ENCODE measurements at regions not wholly inside any gene's neighbourhood (a gene's known extent, or its start where the extent isn't known, plus 50 kb on each side); places are given as distances from the start of the nearest gene placed in this dataset.

DNA sequence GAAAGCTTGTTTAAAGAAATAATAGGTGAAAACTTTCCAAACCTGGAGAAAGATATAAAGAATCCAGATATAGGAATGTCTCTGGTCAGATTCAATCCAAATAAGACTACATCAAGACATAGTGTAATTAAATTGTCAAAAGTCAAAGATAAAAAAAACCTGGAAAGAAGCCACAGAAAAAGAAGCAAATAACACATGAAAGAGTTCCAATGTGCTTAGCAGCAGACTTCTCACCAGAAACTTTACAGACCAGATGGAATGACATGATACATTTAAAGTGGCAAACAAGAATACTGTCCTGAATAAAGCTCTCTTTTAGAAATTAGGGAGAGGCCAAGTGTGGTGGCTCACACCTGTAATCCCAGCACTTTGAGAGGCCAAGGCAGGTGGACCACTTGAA is 1039.9 kb downstream of the KCNT2 start:
- DNase-seq (ENCODE audit: low read depth in 3 of 3) = no peak

DNA sequence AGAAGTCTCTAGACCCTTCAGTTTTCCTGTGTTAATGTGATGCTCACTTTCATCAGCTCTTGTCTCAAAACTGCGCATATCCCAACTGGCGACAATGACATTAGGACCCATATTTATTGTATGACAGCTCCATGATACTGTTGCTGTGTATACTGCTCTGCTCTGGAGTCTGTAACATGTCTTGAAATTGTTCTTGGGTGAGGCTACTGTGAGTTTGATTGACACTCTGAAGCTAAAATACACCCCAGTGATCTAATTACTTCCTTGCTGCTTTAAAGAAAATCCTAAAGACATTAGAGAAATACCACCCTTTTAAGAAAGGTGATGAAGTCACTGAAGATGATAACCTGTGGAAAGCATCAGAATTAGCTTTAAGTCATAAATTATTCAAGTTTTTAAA is 1046.2 kb downstream of the KCNT2 start:
- DNase-seq (ENCODE audit: low read depth in 3 of 3) = no peak

DNA sequence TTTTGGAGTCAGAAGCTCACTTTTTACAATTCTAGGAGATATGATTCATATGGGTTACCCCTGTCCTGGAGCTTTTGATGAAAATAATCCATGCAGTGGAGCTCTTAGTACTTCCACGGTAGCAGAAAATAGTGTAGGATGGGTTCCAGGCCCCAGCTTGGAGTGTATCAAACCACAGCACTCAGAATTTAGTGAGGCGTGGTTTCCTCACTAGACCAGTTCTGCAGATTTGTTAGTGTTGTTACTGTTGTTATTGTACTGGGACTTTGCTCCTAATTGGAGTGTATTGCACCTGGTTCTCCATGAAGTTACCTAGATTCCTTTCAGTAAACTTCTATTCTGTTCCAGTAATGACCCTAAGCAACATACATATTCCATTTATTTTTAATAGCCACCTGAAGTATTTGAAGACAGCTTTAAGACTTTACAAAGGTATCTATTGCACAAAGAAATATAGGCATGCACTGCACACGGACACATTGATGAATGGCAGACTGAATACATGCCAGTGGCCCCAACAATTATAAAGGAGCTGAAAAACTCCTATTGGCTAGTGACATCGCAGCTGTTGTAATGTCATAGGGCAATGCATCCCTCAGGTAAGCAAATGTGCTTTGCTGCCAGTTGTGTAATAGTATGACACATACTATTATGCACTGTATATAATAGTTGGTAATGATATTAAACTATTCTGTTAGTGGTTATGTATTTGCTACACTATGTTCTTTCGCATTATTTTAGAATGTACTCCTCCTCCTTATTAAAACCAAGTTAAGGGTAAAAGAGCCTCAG is 1058.0 kb downstream of the KCNT2 start:
- no peak for DNase-seq (ENCODE audit: low read depth in 3 of 3)

DNA sequence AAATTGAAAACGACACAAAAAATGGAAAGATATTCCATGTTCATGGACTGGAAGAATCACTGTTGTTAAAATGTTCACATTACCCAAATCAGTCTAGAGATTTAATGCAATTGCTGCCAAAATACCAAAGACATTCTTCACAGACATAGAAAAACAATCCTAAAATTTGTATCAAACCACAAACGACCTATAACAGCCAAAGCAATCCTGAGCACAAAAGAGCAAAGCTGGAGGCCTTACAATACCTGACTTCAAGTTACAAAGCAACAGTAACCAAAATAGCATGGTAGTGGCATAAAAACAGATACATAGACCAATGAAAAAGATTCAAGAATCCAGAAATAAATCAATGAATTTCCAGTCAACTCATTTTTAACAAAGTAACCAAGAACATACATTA is 1077.3 kb downstream of the KCNT2 start:
- DNase-seq (ENCODE audit: low read depth in 3 of 3) = no peak

DNA sequence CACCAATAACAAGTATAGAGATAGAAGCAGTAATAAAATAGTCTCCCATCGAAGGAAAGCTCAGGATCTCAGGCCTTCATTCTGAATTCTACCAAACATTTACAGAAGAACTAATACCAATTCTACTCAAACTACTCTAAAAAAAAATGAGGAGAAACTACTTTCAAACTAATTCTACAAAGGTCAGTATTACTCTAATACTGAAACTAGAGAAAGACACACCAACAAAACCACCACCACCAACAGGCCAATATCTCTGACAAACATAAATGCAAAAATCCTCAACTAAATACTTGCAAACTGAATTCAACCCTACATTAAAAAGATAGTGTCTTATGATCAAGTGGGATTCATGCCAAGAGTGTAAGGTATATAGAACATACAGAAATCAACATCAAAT is 1078.4 kb downstream of the KCNT2 start:
- no peak for DNase-seq (ENCODE audit: low read depth in 3 of 3)

DNA sequence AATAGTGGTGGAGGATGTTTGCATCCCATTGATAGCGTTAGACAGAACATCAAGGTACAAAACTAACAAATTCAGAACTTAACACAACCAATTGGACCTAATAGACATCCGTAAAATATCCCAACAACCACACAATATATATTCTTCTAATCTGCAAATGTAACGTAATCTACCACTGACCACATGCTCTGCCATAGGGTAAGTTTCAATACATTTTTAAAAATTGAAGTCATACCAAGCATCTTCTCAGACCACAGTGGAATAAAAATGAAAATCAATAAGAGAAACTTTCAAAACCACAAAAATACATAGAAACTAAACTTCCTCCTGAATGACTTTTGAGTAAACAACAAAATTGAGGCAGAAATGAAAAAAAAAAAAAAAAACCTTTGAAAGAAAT is 1087.5 kb downstream of the KCNT2 start:
- no peak for DNase-seq (ENCODE audit: low read depth in 3 of 3)

DNA sequence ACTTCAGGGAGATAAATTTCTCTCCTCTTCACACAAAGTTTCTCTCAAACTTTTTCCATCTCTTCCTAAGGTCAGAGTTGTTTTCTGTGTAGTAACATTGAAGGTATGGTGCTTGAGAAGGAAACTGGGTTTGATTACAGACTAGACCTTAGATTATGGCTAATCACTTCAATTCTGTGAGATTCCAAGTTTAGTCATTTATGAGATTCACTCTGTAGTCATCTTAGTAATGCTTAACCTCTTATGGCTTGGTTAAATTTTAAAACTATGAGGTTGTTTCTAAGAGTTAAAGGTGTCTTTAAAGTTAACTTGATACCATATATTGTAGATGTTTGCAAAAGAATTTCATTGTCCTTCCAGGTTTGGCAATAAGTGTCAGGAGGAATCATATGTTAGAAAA is 1092.2 kb downstream of the KCNT2 start:
- DNase-seq (ENCODE audit: low read depth in 3 of 3) = no peak

DNA sequence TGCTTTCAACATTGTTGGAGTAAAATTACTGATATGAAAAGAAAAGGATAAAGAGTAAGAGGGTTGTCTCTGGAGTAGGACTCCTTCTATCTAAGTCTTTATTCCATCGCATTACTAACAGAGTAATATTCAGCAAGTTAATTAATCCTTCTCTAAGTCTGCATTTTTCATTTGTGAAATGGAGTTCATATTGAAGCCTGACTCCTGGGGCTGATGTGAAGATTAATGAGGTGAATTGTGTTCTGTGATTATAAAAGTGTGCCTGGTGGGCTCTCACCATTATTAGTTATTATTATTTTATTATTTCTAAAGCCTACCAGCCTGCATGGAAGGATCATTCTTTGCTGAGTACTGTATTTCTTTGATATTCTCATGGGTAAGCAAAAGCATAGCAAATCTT is 1096.7 kb downstream of the KCNT2 start:
- DNase-seq (ENCODE audit: low read depth in 3 of 3) = no peak

DNA sequence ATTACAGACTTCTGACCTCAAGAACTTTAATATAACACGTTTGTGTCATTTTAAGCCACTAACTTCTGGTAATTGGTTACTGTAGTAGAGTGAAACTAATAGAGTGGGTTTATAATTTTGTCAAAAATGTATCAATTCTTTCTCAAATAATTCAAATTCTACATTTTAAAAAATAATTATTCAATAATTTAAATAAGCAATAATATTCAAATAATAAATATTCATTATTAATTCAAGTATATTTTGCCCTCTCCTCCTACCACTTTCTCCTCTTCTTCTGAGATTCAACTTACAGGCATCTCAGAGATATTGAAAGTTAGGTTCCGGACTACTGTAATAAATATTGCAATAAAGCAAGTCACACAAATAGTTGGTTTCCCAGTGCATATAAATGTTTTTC is 1107.1 kb downstream of the KCNT2 start:
- no peak for DNase-seq (ENCODE audit: low read depth in 3 of 3)

DNA sequence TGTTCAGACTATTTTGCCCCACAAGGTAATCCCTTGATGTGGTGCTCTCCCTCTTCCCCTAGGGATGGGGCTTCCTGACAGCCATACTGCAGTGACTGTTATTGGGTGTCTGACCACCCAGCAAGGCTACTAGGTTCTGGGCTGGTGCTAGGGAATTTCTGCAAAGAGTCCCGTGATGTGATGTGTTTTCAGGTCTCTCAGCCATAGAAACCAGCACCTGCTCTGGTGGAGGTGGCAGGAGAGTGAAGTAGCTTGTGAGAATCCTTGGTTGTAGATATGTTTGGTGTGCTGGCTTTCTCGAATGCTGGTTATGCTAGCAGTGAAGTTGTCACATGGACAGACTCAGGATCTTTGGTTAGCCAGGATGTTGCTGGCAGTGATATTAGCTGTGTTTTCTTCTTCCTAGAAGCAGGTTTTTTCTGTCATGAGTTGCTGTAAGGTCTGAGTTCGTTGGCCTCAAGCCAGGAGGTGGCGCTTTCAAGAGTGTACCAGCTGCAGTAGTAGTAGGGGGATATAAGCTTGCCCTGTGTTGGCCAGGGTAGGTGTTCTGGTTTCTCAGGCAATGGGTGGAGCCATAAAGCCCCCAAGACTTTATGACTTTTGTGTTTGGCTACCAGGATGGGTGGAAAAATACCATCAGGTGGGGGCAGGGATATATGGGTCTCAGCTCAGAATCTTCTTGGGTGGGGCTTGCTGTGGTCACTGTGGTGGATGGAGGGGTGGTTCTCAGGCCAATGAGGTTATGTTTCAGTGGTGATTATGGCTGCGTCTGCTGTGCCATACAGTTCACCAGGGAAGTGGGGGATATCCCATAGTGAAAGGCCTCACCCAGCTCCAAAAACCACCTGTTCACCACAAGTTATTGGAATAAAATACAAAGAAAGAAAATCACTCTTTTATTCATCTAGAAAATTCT is 1112.3 kb downstream of the KCNT2 start:
- no peak for DNase-seq (ENCODE audit: low read depth in 3 of 3)

DNA sequence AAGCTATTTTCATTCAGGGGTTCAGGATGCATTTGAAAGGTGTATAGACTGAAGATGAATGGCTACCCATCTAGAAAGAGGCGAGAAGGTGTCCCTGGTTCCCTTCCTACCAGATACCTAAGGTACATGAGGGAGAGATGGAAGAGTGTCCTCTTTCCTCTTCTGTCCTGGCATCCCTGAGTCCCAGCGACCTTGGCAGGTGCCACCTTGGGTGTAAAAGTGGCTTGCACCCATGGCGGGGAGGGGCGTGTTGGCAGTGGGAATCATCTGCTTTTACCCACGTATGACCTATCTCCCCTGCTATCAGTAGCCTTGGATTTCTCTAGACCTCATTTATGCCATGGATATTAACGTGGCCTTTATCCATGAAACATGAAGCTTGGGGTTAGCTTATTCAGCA is 1126.1 kb downstream of the KCNT2 start:
- no peak for DNase-seq (ENCODE audit: low read depth in 3 of 3)

DNA sequence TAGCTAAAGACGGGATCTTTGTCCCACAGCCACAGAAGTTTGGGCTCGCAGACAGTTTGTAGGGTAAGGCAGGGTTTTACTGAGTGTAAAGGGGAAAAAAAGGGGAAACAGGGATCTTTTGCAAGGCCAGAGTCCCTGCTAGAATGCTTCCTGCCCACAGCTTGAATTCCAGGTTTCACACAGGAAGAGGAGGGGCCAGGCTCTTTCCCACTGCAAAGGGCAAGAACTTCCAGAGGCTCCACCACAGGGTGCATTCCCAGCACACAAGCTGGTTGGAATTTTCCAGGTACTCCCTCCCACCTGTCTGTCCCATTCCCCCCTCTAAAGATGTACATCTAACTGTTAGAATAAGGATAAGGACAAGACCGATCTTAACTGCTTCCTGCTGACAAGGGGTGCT is 1126.9 kb downstream of the KCNT2 start:
- DNase-seq (ENCODE audit: low read depth in 3 of 3) = no peak

DNA sequence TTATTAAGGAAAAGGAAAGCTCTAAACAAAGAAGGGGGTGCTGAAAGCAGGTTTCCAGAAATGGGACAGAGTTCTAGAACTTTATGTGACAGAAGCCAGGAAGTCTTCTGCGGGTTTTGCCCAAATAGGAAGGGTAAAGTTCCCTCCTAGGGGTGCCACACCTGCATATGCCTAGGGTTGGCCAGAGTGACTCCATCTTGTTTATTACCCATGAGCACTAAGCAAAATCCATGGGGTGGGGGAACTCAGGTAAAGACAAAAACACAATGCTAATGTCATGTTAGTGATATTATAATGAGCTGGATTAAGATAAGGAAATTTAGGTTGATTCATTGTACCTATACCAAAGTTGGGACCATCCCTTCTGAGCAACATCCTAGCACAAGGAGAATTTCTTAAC is 1132.7 kb downstream of the KCNT2 start:
- no peak for DNase-seq (ENCODE audit: low read depth in 3 of 3)

DNA sequence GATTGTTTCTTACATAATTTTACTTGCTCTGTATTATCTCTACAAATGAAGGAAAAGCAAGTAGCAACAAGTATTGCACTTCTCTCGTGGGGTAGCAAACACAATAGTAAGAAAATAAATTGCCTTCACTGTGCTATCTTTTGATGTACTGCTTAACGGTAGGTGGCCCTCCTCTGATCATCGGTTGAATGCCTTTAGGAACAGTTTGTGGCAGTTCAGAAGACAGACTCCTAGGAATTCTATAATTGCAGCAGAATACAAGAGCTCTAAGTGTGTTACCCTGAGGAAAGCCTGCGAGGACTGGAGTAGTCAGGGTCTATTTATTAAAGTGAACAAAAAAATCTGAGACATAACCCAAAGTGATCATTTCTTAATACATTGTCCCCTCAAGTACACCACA is 1135.9 kb downstream of the KCNT2 start:
- DNase-seq (ENCODE audit: low read depth in 3 of 3) = no peak

DNA sequence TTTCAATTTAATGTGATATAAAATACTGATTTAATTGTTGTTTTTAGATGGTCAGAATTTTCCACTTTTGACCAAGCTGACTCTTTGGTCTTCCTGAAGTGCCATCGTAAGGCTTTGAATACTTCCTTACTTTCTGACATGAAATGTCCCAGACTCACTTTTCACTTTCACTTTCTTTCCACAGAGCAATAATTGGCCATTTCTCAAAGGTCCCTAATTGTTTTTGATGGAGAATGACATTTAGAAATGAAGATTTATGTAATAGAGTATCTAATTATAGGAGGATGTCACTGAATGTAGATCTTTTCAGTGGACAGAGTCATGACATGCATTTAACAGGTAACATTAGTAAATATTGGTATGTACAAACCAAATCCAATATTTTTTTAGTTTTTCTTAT is 1141.6 kb downstream of the KCNT2 start:
- no peak for DNase-seq (ENCODE audit: low read depth in 3 of 3)

DNA sequence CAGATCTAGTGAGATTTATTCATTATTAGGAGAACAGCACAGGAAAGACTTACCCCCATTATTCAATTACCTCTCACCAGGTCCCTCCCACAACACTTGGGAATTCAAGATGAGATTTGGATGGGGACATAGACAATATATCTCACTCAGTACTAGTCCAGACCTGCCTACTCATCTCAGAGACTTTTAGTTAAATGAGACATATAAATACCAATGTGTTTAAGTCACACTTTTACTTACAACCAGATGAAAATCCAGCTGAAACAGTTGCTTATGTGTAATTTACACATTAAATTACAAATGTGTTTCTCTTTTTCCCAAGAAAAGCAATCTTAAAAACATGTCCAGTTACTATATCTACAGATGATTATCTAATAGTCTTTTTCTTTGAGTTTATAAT is 1145.6 kb downstream of the KCNT2 start:
- DNase-seq (ENCODE audit: low read depth in 3 of 3) = no peak

DNA sequence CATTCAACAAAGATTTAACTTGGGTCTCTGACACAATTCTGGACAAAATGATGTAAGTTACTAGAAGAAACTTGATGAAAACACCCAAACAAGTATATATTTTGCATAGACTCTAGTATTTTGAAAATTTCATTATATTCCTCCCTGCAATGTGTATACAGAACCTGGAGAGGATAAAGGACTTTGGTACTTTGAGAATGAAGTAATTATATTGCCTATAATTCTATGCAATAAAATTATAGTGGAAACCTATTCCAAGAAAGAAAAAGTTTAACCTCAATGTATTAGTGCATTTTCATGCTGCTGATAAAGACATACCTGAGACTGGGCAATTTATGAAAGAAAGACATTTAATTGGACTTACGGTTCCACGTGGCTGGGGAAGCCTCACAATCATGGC is 1146.1 kb downstream of the KCNT2 start:
- DNase-seq (ENCODE audit: low read depth in 3 of 3) = no peak

DNA sequence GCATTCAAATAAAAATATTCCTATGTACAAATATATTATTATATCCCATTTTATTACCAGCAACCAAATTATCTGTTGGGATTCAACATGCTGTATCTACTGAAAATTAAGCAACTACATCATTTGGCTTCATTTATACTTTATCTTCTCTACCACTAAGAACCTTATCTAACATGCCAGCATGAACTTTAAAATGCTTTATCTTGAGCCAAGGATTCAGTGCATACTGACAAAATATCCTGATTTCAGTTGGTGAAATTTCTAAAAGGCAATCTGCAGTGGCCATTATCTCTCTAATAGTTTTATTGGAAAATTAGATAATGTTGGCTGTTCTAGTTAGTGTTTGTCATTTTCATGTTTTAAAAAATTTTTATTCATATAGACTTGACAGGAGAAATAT is 1149.9 kb downstream of the KCNT2 start:
- DNase-seq (ENCODE audit: low read depth in 3 of 3) = no peak

DNA sequence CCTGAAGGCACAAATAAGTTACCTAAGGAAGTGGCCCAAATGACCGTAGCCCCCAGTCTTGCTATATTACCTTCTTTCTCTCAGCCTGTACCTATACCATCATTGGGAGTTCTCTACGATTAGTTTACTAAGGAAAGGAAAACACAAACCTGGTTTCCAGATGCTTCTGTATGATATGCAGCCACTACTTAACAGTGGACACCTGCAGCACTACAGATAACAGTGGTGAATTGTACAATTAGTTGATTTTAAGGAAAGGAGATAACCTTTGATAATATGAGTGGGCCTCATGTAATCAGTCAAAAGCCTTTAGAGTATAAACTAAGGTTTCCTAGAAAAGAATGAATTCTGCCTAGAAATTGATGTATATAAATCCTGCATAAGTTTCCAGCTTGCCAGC is 1157.4 kb downstream of the KCNT2 start:
- no peak for DNase-seq (ENCODE audit: low read depth in 3 of 3)

DNA sequence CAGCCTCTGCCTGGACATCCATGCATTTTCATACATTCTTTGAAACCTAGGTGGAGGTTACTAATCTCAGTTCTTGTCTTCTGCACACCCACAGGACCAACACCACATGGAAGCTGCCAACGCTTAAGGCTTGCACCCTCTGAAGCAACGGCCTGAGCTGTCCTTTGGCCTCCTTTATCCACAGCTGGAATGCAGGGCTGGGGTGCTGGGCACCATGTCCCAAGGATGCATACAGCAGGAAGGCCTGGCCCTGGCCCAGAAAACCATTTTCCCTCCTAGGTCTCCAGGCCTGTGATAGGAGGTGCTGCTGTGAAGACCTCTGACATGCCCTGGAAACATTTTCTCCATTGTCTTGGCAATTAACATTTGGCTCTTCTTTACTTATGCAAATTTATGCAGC is 1168.6 kb downstream of the KCNT2 start:
- DNase-seq (ENCODE audit: low read depth in 3 of 3) = no peak

DNA sequence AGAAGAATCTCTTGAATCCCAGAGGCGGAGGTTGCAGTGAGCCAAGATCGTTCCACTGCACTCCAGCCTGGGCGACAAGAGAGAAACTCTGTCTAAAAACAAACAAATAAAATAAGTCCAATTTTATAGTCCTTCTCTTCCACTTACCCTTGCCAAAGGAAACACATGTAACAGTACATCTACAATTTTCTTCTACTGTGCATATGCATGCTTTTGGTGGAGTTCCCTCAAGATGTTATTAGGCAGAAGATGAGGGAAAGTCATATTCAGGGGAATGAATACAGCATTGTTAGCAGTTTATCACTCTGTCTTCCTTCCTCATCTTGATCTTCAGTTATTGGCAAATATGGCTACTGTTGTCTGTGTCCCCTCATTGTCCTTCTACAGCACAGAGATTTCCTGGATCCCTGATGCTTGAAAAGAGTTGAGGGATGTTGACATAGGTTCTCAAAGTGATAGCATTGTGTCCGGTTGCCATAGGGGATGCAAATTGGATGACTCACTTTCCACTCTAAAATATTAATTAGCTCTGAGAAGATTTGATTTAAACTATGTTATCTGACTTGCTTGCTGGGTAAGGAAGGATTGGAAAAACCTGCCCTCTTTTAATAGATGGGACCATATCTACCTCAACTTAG is 1173.6 kb downstream of the KCNT2 start:
- DNase-seq (ENCODE audit: low read depth in 3 of 3) = no peak

DNA sequence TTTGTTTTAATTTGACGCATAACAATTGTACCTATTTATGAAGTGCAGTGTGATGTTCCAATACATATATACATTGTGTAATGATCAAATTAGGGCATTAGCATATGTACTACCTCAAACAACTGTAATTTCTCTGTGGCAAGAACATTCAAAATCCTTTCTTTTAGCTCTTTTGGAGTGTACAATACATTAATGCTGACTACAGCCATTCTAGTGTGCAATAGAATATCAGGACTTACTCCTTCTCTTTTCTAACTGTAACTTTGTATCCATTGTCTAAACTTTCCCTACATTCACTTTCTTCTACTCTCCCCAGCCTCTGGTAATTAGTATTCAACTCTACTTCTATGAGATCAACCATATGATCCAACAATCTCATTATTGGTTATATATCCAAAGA is 1177.4 kb downstream of the KCNT2 start:
- DNase-seq (ENCODE audit: low read depth in 3 of 3) = no peak

DNA sequence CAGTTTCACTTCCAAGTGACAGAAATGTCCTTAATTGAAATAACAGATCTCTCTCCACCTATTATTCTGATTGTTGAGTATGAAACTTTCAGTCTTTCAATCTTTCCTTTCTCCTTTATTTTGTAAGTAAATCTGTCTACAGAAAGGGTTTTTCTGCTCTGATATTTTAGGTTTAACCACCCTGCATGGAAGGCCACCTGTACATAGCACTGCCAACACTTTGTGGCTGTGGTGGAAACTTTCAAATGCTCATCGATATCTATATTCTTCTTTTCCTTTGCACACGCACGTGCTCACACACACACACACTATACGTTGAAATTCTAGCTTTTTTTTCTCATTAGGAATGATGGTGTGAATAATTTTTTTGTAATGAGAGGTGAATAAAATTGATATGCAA is 1179.3 kb downstream of the KCNT2 start:
- no peak for DNase-seq (ENCODE audit: low read depth in 3 of 3)

Data from stimulated activated CD4-positive, alpha-beta T cell treated with anti-CD3 and anti-CD28 coated beads, TNF-alpha, amount 100 ng/mL, for 24 hours (primary cell).